Fibroblast of skin of abdomen (primary cell): ENCODE measurements at regions not wholly inside any gene's neighbourhood (a gene's known extent, or its start where the extent isn't known, plus 50 kb on each side); places are given as distances from the start of the nearest gene placed in this dataset.

Experiments
- DNase-seq: peaks from one replicate; pipeline ENCODE4 v3.0.0-alpha.2; 2013

DNA sequence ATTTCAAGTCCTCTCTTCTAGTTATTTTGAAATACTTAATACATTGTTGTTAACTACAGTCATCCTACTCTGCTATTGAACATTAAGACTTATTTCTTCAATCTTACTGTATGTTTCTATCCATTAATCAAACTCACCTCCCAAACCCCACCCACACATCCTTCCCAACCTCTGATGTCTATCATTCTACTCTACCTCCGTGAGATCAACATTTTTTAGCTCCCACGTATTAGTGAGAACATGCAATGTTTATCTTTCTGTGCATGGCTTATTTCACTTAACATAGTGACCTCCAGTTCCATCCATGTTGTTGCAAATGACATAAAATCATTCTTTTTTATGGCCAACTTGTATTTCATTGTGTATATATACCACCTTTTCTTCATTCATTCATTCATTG is 236.6 kb upstream of the CTNNB1 start:
- no peak for DNase-seq

DNA sequence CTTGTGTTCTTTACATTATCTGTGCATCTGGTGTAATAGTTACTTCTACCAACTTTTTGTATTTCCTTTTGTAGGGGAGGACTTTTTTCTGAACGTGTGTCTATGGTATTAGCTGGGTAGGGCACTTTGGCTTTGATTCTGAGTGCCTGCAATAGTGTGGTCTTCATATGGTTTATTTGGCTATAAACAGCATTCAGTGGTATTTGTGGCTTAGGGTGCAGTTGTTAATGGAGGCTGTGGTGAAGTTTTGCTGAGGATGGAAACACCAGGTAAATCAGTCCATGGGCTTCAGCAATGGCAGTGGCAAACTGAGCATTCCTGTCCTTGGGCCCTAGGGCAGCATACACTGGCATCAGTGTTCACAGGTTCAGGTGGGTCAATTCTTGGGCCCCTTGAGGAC is 230.6 kb upstream of the CTNNB1 start:
- DNase-seq: no peak

DNA sequence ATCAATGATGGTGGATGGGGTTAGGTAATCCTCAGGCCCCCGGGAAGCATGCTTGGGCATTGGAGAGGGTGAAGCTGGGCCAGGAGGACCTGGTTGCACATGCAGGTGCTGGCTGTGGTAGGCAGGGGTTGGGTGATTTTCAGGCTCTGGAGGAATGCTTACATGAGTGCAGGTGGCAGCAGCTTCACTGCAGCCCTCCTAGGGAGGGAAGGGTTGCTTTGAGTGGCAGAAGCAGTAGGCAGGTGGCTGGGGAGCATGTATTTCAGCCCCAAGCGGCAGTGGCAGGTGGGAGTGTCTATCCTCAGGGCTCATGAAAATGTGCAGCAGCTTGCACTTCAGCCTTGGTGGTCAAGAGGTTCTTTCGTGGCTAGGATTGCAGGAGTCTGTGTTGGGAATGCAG is 230.0 kb upstream of the CTNNB1 start:
- no peak for DNase-seq

DNA sequence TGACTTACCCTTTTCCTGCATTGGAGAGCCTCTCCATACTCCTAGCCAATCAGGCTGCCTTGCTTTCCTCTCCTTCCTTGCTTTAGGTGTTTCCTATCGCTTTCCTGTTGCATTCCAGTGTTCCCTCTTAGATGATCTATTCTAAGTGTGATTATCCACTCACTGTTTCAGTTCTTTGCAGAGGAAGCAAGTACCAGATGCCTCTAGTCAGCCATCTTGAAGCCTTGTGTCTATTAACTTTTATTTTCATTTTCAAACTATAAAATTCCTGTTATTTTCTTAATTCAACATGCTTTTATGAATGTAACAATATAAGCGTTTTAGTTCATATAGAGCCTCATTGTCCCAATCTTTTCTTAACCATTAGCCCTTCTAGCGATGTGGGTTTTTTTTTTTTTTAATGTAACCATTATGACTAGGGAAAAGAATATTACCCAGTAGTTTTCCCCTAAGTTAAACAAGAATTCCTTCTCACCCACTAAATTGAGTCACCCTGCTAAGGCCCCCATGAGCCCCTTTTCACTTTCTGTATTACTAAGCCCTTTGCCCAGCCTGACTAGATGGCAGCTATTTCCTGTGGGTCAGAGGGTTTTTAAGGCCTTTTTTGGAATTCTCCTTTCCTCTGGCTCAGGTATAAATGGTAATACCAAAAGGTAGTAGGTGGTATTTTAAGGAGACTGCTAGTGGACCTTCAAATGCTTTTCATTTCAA is 229.4 kb upstream of the CTNNB1 start:
- no peak for DNase-seq

DNA sequence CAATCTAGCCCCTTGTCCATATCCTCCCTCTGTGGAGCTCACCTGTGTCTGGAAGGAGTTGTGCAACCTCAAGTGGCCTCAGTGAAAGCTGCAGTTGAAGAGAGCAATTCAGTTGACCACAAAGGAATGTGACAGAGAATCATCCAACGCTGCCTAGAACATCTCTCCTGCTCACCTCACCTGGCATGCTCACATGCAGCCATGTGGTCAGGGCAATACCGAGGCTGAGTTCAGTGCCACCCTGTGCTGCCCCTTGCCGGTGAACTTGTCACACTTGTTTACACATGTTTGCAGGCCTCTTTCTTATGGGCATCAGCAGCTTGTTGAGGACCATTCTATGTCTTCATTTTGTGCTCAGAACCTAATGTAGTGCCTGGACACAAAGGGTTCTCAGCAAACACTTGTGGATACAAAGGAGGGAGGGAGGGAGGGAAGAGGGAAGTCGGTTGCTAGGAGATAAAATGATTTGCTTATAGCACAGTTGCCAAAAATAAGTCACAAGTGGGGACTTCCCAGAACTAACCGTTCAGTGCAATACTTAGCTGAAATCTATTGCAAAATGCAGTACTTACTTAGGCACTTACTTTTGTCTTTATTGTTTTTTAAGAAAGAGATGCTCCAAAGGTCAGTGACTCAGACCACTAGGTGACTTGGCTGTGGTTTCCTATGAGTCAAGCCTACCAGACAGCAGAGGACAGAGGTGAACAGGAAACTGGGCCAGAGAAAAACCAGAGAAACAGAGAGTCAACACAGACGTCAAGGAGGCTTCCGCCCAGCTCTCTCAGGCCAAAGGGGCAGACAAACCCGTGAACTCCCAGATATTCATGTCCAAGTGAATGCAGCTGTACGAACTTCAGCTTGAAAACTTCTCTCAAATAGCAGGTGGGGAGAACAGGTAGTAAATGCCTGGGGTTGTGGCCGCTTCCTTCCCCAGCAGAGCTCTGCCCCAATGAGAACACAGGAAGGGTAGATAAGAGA is 227.8 kb upstream of the CTNNB1 start:
- peak; percentile 81 for DNase-seq

DNA sequence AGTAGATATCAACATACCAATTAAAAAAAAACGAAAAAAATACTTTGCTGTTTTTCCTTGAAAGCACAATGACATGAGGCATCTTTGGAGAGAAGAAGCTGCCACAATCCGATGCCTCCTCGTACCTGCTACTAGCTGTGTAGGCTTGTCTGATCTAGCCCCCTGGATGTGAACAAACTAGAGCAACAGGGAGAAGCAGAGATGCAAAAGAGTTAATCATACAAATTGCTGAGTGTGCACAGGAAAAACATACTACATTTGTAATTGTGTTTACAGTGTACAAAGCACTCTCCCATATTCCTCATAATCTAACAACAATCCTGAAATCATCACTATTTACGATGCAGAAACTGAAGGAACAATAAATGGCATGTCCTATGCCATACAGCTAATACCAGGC is 227.0 kb upstream of the CTNNB1 start:
- DNase-seq: no peak

DNA sequence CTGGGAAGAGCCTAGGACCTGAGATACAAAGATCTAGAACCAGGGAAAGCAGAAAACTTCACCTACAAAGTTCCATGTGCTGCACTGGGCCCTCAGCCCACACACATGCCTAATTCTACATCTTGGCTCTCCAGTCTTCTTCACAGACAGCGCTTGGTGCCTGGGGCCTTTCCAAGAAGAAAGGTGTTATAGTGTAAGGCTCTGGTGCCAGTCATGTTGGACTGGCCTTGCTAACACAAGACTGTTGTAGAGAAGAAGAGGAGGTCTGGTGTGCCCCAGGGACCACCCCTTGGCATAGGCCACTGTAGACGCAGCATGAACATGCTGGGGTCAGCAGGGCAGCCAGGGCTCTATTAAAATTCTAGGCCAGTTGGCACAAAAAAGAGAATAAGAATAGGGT is 226.2 kb upstream of the CTNNB1 start:
- DNase-seq: no peak

DNA sequence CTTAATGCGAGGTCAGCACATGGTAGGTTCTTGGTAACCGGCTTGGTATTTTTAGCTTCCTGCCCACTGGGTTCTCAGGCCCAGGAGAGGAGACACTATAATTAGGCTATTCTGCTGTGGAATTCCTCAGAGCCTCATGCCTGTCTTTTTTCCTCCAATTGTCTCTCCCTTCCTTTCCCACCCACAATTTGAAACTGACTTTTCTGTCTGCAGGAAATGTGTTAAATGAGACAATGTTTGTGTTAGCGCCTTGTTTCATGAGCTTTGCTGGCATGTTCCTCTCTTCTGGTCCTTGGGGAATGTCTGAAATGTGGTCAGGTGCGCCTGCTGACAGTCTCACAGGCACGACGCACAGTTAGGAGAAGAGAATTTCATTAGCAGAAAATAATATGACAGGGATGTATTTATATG is 223.6 kb upstream of the CTNNB1 start:
- DNase-seq: no peak

DNA sequence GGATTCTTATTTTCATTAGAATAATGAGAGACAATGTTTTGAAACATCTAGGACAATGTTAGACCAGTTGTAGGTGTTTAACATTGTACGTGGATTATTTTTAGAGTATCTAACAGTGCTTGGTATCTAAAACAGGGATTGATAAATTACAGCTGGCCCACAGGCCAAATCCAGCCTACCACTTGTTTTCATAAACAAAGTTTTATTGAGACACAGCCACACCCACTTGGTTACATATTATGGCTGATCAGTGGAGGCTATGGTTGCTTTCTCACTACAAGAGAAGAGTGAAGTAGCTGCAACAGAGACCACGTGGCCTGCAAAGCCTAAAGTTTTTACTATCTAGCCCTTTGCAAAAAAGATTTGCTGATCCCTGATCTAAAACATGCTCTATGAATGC is 223.1 kb upstream of the CTNNB1 start:
- no peak for DNase-seq

DNA sequence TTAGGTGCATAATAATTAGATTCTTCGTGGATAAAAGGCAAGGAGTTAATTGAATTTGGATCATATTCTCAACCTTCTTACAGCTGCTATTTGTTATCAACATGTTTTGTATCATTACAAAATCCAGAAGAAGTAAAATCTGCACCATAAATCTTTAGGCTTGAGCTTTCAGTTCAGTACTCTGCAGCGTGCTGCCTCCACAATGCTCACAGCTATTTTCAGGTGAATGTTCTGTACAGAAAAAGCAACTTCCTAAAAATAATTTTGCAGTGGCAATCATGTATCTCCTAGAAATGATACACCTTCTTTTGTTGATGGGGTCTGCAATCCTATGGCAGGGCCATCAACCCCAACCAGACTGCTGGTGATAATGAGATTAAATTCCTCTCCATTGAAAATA is 220.9 kb upstream of the CTNNB1 start:
- DNase-seq: no peak

DNA sequence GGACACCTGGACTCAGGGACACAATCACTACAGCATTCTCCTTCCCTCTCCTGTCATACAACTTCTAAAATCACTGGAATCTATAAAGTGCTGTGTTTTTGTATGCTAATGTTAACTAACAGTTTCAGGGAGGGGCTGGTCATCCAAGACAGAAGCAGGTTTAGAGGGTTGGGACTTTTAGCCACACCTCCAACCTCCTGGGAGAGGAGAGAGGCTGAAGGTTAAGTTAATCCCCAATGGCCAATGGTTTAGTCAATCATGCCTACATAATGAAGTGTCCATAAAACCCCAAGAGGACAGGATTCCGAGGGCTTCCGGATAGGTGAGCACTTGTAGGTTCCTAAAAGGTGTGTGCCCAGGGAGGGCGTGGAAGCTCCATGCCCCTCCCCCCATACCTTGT is 219.3 kb upstream of the CTNNB1 start:
- DNase-seq: no peak

DNA sequence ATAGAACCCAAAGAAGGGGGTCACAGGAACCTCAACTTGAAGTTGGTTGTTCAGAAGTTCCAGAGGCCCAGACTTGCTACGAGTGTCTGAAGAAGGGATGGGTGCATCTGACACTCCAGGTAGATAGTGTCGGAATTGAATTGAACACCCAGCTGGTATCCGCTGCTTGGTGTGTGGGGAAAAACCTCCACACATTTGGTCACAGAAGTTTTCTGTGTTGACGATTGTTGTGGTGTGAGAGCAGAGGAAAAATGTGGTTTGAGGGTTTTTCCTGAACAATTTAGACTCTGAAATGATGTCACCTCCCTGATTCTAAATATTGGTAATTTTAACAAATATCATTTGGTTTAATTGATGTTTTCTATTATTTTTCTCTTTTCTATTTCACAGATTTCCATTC is 218.8 kb upstream of the CTNNB1 start:
- DNase-seq: no peak

DNA sequence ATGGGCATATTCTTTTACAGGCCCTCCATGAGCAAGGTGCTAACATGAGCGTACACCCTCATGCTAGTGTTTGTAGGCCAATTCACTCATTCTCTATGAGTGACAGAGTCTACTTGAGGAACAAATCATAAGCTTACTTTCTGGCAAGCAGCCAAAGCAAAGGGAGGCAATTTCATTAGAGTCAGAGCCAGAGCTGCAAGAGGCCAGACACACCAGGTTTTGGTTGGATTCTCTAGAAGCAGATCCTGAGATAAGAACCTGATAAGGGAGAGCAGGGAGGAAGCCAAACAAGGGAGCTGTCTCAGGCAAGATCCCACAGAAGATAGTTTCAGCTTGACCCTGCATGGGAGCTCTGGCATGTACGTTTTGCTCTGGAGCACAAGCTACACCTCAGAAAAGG is 214.1 kb upstream of the CTNNB1 start:
- no peak for DNase-seq

DNA sequence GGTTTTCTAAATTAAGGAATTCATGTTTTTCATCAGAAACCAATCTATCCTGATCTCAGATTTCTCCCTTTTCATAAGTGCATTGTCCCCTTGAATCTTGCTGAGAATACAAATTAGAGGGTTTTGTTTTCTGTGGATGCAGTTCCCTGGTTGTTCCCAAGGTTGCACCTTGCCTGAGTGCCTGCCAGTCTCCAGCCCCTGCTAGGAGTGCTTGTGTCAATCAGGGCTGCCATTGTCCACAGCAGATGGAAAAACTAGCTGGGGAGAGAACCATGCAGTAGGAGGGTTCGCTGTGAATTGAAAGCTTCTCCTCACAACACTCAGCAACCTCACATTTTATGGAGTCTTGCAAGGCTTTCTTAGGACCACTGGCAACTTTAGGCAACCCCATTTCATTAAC is 210.8 kb upstream of the CTNNB1 start:
- no peak for DNase-seq

DNA sequence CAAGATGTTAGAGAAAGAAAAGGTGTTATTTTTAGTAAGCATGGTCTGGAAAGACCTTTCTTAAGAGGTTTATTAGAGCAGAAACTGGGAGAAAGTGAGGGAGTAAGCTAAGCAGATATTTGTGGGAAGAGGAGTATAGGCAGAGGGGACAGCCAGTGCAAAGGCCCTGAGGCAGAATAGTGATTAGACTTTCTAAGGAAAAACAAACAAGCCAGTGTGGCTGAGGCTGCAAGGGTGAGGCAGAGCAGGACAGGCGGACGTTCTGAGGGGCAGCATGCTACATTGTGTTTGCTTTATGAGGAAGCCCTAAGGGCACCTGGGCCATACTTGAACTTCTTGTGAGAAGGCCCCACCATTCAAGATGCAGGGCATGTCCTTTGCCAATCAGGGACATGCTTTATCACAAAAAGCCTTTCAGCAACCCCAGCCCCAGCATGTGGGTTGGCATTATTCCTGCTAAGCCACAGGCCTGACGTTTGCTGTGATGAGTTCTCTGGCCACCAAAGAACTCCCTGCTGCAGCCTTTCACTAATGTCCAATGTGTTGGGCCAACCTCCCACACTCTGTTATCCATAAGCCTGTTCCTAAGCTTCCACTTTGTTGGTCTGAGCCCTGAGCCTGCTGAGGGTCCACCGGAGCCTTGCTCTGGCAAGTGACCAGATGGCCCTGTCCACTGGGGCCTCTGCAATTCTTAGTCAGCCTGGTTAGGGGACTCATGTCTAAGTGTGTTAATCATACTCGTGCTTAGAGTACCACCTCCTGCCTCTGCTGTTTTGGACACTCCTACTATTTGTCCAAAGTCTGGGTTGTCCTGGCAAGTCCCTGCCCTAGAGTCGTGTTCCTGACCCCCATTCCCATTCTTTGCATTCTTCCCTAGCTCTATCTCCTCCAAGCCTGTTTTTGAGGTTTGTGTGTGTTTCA is 209.9 kb upstream of the CTNNB1 start:
- no peak for DNase-seq

DNA sequence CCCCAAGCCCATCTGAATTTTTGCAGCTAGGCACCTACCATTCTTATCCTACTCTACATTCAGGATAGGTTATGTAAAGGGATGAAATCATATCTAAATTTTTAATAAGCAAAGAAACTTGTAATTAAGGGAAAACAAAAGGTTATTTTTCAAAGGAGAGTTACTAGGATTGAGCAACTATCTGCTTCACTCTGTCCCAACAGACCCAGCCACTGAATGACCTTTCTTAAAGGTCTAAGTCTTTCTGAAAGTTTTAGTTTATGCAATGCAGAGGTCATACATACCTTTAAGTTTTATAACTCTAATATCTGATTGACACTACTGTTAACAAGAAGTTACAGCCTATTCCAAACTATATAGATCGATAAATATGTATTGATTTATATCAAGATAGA is 209.2 kb upstream of the CTNNB1 start:
- no peak for DNase-seq

DNA sequence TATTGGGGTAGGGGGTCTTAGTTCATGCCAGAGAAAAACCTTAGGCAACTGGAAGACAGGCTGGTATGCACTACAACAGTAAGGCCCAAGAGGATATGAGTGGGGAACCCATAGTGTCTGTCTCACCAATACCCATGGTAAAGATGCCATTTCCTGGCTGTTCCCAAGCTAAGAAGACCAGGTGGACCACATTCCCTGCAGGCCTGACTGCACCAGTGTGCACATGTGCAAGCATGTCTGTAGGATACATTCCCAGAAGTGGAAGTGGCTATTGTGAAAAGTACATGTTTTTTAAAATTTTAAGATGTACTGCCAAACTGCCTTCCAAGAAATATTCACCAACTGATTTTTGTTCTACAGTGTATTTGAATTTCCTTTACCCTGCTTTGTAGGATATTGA is 207.3 kb upstream of the CTNNB1 start:
- DNase-seq: no peak

DNA sequence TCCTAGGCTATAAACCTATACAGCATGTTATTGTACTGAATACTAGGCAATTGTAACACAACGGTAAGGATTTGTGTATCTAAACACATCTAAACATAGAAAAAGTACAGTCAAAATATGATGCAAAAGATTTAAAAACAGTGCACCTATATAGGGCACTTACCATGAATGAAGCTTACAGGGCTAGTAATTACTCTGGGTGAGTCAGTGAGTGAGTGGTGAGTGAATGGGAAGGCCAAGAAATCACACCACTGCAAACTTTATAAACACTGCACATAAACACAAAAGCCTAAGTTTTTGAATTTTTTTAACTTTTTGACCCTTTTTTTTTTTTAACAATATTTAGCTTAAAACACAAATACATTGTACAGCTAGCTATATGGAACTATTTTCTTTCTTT is 204.7 kb upstream of the CTNNB1 start:
- DNase-seq: no peak

DNA sequence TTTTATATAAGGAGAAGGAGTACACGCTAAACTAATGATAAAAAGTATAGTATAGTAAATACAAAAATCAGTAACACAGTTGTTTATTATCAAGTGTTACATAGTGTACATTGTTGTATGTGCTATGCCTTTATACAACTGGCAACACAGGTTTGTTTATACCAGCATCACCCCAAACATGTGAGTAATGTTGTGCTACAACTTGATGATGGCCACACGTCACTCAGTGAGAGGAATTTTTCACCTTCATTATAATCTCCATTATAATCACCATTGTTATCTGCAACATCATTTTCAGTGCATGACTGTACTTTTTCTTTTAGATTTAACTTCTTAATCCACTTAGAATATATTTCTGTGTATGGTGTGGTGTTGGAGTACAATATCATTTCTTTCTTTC is 204.0 kb upstream of the CTNNB1 start:
- no peak for DNase-seq

DNA sequence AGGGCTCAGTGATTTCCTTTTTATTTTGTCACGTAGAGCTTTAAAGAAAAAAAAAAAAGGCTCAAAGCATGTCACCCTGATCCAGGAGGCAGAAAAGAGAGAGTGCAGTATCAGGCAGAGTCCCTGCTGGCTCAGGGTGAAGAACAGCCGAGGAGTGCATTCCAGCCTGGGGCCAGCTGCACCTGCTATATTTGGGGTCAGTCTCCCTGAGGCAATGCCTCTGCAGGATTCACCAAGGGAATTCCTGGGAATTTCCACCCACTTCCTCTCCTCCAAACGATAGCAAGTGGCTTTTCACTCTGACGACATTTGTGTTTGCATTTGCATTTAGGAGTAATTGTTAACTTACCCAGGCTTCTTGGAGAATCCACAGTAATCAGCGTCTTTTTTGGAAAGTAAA is 202.9 kb upstream of the CTNNB1 start:
- no peak for DNase-seq

DNA sequence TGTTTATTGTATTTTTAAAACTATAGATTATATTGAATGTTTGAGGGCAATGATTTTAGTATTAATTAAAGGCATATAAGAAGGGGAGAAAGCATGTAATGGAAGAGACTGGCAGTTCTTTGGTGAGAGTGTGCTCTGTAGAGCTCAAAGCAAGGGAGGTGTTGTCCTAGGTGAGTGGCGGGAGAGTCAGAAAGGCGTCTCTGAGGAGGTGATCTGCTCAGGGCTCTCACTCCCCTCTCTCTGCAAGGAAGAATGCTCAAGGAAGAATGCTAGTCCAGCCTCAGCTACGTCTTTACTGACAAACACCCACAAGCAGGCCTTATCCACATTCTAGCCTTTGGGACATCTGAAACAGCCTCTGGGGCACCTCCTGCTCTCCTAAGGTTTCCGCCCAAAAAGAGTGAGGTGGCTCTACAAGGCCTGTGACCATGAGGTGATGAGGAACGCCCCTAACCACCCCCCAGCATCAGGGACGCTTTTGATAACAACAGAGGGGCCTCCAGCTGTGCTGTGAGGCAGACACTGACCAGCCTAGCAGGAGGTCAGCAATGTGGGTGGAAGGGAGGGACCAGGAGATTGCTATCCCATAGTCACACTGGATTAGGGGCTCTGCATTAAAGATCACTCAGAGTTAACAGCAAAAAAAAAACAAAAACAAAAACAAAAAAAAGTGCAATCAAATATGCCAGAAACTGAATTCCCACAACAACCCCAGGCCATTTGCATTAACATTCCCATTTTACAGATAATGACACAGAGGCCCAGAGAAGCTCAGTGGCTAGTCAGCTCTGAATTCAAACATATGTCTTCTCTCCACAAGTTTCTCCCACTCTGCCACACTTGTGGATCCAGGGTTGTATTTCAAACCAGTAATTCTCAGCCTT is 202.2 kb upstream of the CTNNB1 start:
- no peak for DNase-seq
